Activated CD8-positive, alpha-beta memory T cell treated with anti-CD3 and anti-CD28 coated beads, Interleukin-2, amount 50 U/mL, for 48 hours (primary cell): ENCODE measurements at regions not wholly inside any gene's neighbourhood (a gene's known extent, or its start where the extent isn't known, plus 50 kb on each side); places are given as distances from the start of the nearest gene placed in this dataset.

ENCODE experiments used
- DNase-seq: peaks from one replicate; pipeline ENCODE4 v3.0.0-alpha.2; 2020

GRCh38 chr11:95717314-95717713, 72.3 kb downstream of the FAM76B start:
- DNase-seq: no peak

- DNase-seq: no peak
Measured at GRCh38 chr11:95716266-95716665, 73.3 kb downstream of the FAM76B start.

- no peak for DNase-seq
Measured at GRCh38 chr11:95715777-95716241, 73.8 kb downstream of the FAM76B start.

- no peak for DNase-seq
Measured at GRCh38 chr11:95714843-95715776, 74.5 kb downstream of the FAM76B start.

- no peak for DNase-seq
Measured at GRCh38 chr11:95713428-95713827, 76.2 kb downstream of the FAM76B start.

- DNase-seq: no peak
Measured at GRCh38 chr11:95711945-95712221, 77.7 kb downstream of the FAM76B start.

- no peak for DNase-seq
Measured at GRCh38 chr11:95711162-95711944, 78.2 kb downstream of the FAM76B start.

- no peak for DNase-seq
Measured at GRCh38 chr11:95708681-95709080, 80.9 kb downstream of the FAM76B start.

GRCh38 chr11:95706974-95707387, 82.6 kb downstream of the FAM76B start:
- no peak for DNase-seq

- DNase-seq: peak; percentile 88
Measured at GRCh38 chr11:95705485-95706124, 84.0 kb downstream of the FAM76B start.

- DNase-seq: no peak
Measured at GRCh38 chr11:95704865-95705264, 84.7 kb downstream of the FAM76B start.

GRCh38 chr11:95703049-95703448, 86.5 kb downstream of the FAM76B start:
- DNase-seq: no peak

GRCh38 chr11:95702526-95702925, 87.1 kb downstream of the FAM76B start:
- DNase-seq: no peak

GRCh38 chr11:95700471-95700817, 89.1 kb downstream of the FAM76B start:
- DNase-seq: no peak

- DNase-seq: no peak
Measured at GRCh38 chr11:95699631-95700470, 89.7 kb downstream of the FAM76B start.

- no peak for DNase-seq
Measured at GRCh38 chr11:95698676-95699557, 90.7 kb downstream of the FAM76B start.

GRCh38 chr11:95697614-95698408, 91.8 kb downstream of the FAM76B start:
- DNase-seq: no peak

- no peak for DNase-seq
Measured at GRCh38 chr11:95695181-95695580, 94.4 kb downstream of the FAM76B start.

- DNase-seq: no peak
Measured at GRCh38 chr11:95693298-95693697, 96.3 kb downstream of the FAM76B start.

- no peak for DNase-seq
Measured at GRCh38 chr11:95692526-95693260, 96.9 kb downstream of the FAM76B start.
